DMS153 (cell line): ENCODE measurements at regions not wholly inside any gene's neighbourhood (a gene's known extent, or its start where the extent isn't known, plus 50 kb on each side); places are given as distances from the start of the nearest gene placed in this dataset.
"Not testable (repeated sequence)": the region's sequence is repeated elsewhere in the genome, so short reads cannot be mapped to it uniquely, and the experiment has no call there.

Experiments used
- DNase-seq: peaks from one replicate; lab custom pipeline; 2025; lab: John Stamatoyannopoulos, UW

DNA sequence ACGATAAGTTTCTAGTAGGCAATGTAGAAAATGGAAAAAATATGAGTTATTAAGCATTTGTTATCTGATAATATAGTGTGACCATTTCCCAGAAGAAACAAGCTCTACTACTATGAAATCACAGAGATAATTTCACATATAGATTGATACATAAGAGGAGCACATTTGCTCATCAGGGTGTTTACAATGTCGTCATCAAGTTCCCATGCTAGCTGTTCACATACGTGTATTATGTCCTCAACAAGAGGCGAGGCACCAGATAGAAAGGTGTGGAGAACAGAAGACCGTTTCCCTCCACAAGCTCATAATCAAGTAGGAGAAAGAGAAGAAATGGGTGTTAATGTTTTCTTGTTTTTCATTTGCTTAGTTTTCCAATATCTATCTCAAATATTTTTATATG is 326.1 kb upstream of the ARID1B start:
- DNase-seq, result no peak

DNA sequence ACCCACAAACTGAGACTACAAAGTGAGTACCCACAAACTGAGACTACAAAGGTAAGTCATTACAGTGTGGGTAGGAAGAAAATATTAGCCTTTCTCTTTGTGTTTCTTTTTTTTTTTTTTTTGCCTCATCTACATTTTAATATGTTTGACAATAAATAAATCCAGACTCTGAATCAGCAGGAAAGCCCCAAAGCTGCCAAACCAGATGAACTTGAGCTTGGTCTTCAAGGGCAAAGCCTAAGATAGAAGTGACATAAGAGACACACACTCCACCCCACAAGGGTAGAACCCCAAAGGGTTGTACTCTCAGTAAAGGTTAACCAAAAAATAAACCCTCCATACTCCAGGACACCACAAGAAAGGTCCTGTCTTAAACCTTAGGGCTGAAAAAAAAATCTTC is 326.8 kb upstream of the ARID1B start:
- no peak for DNase-seq

- DNase-seq, result no peak
Measured at GRCh38 chr6:156449569-156449968, 327.6 kb upstream of the ARID1B start.

GRCh38 chr6:156449128-156449527 is 328.1 kb upstream of the ARID1B start:
- peak; percentile 66 for DNase-seq

- no peak for DNase-seq
Measured at GRCh38 chr6:156448579-156448978, 328.6 kb upstream of the ARID1B start.

DNA sequence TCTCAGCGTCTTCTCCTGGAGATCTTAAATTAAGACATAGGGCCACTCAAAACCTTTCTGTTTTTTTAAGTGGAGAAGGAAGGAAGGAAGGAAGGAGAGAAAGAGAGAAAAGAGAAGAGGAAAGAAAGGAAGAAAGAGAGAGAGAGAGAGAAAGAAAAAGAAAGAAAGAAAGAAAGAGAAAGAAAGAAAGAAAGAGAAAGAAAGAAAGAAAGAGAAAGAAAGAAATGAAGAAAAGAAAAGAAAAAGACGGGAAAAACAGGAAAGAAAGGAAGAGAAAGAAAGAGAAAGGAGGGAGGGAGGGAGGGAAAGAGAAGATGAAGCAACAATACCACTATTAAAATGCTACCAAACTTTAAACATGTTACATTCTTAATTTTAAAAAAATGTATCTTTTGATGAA is 336.5 kb upstream of the ARID1B start:
- DNase-seq, result no peak

DNA sequence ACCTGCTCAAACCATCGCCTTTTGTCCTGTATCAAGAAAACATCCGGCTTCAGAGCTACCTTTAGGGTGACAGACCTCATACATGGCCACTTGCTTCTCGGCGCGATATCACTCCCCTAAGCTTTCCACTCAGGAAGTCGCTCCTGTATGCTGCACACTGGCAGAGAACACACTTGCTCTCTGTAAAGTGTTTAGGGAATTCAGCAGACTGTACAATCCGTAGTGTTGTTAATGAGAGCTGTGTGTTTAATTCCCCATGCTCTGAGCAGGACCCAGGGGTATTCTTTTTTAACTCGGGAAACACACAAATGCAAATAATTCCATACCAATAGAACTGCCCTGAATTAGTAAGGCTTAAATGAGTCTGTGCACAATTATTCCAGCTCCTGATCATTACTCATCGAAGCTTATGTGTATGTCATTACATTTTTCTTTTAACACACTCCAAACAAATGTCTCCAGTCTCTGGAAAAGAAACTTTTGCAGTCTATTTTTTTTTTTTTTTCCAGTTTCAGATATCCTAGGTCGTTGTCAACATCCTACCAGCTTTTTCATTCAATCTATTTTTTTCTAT is 338.7 kb upstream of the ARID1B start:
- peak; percentile 38 for DNase-seq

DNA sequence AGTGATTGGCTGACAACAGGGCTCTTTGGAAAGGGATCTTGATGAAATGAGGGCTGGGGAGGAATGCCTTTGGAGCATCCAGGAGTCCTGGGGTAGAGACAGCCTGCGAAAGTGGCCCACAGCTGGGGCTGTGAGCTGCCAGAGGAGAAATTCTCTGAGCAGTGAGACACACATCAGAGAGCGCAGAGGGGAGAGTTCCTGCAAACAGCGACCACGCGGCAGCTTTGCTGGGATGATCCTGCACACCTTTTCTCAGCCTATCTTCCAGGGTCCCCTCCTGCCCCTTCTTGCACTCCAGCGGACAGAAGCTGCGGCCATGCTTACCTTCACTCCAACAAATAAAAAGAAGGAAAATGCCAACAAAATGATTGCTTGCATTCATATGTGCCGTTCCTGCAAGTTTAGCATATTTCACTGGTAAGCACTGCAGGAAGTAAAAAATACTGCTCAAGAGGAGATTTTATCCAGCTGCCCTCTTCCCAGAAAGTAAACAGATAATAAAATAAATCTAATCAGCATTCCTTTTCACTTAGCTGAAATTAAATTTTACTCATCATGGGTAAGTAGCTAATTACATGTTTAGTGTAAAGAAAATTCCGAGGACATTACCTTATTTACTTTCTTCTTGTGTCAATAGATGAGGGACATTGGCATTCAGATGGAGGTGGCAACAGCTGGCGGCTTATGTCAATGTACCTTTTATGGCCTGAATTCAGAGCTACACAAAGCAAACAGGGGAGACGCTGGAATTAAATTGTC is 339.9 kb upstream of the ARID1B start:
- DNase-seq, result peak; percentile 90

DNA sequence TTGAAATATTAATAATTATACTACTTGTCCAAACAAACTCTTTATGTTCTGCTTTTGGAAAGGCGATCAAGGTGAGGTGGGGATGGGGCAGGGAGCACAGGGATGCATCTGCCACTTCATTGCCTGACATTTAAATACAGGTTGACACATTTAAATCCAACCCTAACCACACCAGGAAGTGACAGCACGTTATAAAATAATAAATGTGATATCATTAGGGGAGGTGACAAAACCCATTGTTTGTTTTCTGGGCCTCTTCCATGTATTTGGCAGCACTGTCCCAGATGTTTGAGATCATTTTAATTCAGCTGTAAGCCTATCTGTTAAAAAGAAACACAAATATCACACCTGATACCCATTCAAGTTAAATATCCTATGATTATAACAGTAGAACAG is 342.4 kb upstream of the ARID1B start:
- no peak for DNase-seq

DNA sequence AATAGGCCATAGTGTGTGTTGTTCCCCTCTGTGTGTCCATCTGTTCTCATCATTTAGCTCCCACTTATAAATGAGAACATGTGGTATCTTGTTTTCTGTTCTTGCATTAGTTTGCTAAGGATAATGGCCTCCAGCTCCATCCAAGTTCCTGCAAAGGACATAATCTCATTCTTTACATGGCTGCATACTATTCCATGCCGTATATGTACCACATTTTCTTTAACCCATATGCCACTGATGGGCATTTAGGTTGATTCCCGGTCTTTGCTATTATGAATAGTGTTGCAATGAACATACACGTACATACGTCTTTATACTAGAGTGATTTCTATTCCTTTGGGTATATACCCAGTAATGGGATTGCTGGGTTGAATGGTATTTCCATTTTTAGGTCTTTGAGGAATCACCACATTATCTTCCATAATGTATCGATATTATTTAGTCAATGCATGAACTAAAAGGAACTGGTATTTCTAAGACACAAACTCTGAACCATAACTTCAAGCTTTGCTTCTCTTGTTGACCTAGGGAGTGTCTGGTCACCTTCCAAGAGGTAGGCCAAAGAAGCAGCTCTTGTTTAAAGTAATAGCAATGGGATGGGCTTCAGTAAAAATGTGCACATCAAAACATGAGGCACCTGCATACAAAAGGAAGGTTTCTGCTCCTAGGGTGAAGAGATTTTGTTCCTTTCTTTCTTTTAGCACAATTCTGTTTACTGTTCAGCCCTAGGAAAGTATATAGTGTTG is 343.0 kb upstream of the ARID1B start:
- no peak for DNase-seq

DNA sequence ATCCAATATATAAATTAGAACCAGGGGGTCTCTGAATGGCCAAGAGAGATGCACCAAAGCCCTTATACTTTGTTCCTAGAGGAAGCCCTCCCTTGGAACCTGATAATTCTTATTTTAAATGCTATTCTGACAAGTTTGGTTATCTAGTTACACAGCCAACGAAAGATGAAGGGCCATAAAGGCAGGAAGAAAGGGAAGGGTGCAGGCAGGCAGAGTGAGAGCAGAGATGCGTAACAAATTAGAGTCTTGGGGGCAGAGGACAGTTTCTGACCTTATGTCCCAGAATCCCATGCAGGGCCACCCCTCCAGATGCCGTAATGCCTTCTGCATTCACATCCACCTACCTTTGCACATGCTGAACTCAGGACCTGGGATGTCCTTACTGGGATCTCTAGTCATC is 344.6 kb upstream of the ARID1B start:
- DNase-seq, result no peak

DNA sequence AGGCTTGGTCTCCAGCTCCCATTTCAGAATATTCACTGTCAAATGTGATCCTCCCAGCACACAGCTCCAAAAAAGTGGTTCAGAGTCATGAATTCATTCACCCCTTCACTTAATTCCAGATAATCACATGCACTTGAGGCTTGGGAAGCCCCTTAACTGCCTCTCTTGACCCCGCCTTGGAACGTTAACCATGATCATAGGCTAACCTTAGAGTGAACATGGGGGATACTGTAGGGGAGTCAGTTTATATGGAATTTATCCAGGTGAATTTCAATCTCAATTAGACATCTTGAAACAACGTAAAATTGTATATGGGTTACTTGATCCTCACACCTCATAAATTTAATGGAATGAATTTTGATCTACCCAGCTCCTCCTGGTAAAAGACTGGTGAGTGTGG is 346.8 kb upstream of the ARID1B start:
- no peak for DNase-seq

DNA sequence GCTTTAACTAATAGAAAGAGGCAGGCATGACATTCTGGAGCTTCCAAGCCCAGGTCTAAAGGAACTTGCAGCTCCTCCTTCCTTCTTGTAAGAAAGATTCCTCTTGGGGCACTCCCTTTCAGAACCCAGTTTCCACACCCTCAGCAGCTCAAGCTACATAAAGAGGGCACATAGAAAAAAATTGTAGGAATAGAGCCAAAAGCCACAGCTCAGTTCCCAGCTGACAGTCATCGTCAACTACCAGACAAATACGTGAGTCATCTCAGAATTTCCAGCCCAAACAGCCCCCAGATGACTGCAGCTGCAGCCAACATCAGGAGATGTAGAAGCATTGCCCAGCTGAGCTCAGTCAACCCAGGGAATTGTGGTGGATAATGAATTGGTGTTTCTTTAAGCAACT is 349.8 kb upstream of the ARID1B start:
- no peak for DNase-seq

GRCh38 chr6:156425359-156426020 is 351.7 kb upstream of the ARID1B start:
- DNase-seq, result no peak

DNA sequence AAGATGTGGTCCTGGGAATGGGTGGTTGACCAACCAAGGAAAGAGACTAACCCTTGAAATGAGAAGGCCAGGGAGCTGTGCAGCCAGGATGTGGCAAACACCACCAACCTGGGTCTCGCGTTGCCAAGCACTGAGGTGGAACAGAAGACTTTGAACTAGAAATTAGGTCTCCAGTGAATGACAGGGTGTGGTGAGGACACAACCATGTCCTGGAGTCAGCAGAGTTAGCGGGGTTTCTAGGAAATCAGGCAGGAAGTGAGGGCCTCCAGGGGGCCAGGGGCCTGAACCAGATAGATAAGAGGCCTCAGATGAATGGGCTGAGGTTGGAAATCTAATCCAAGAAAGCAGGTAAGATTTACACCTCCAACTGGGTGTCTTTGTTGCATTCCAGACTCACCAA is 353.3 kb upstream of the ARID1B start:
- no peak for DNase-seq

DNA sequence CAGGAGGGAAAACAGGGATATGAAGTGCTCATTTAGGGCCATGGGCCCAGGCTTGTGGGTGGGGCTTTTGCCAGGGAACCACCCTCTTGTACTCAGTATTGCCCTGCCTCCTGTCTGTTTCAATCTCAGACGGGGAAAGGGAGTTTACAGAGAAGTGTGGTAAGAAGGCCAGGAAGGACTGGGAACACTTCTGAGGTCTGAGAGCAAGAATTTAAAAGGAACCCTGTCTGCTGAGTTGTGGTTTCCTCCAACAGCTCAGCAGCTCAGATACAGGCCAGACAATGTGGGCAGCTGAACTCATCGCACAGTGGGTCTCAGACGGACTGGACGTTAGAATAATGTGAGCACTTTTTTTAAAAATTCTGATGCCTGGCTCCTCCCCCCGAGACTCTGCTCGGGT is 354.1 kb upstream of the ARID1B start:
- no peak for DNase-seq

- DNase-seq, result no peak
Measured at GRCh38 chr6:156421933-156422332, 355.2 kb upstream of the ARID1B start.

- not testable (repeated sequence) for DNase-seq
Measured at GRCh38 chr6:156421301-156421700, 355.9 kb upstream of the ARID1B start.

GRCh38 chr6:156420172-156420993 is 356.8 kb upstream of the ARID1B start:
- DNase-seq, result no peak

DNA sequence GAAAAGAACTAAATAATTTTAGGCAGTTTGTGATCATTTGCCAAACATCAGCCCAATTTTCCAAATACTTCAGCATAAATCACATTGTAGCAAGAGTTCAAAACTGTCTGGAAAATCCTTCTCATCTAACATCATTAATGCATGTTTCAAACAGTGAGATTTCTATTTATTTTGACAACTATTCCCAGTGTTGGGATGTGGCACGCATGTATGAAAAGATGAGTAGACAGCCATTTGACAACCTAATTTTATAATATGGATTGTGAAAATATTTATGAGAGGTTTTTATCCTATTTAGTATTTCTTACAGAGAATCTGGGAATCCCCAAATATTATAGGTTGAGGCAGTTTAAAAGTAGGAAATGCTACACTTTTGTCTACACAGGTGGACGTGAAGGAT is 357.6 kb upstream of the ARID1B start:
- DNase-seq, result no peak

DNA sequence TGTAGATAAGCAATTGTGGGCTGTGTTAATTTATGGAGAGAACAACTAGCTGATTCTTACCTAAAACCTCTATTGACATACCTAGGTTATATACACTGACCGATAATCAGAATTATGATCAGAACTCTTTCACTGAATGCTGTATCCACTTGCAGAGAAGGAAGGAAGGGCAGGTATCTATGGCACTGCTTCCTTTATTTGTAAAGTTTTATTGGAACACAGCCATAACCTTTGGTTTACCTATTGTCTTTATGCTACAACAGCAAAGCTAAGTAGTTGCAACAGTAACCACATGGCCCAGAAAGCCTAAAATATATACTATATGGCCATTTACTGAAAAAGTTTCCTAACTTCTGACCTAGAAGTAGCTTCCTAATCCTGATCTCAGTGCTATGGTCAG is 358.9 kb upstream of the ARID1B start:
- no peak for DNase-seq

- no peak for DNase-seq
Measured at GRCh38 chr6:156416391-156416790, 360.8 kb upstream of the ARID1B start.
